GM20431 (cell line): ENCODE measurements at regions not wholly inside any gene's neighbourhood (a gene's known extent, or its start where the extent isn't known, plus 50 kb on each side); places are given as distances from the start of the nearest gene placed in this dataset.

Experiments
- in situ Hi-C: fragments of 300-500 bp; cut with MseI, MboI; formaldehyde crosslinking; loops from one replicate; pipeline ENCODE4 v1.15.0; 2020; ENCODE audit warnings: low sequenced_read_pairs; ENCODE audit not compliant: unreplicated experiment

GRCh38 chr20:22446613-22447446 lies 137.5 kb downstream of the FOXA2 start:
- in situ Hi-C loops = no loop called here

DNA sequence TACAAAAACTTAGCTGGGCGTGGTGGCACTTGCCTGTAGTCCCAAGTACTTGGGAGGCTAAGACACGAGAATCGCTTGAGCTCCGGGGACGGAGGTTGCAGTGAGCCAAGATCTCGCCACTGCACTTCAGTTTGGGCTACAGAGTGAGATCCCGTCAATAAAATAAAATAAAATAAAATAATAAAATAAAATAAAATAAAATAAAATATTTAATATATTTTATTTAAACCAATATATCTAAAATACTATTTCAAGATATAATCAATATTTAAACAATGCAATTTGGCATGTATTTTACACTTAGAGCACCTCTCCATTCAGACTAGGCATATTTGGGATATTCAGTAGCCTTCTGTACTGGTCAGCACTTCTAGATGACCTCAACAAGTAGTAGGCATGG lies 142.1 kb downstream of the FOXA2 start:
- in situ Hi-C loops = no loop called here

- in situ Hi-C loops = no loop called here
Measured at GRCh38 chr20:22438926-22439325, 145.4 kb downstream of the FOXA2 start.

GRCh38 chr20:22438346-22438745 lies 146.0 kb downstream of the FOXA2 start:
- in situ Hi-C loops = no loop called here

DNA sequence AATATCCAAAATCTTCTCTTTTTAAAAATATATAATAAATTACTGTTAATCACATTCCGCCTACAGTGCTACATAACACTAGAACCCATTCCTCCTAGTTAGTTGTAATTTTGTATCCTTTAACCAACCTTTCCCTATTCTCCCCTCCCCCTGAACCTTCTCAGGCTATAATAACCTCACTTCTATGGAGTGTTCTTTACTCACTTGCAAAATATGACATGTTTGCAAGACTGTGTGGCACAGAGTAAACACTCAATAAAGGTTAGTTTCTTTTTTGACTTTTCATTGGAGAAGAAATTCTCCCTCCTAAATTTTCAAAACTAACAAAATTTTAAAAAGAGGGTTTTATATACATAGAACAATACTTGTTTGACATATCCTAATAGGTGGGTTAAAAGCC lies 147.0 kb downstream of the FOXA2 start:
- in situ Hi-C loops = no loop called here

GRCh38 chr20:22431419-22431818 lies 153.0 kb downstream of the FOXA2 start:
- in situ Hi-C loops = no loop called here

GRCh38 chr20:22430746-22431168 lies 153.6 kb downstream of the FOXA2 start:
- in situ Hi-C loops = no loop called here

GRCh38 chr20:22430154-22430745 lies 154.1 kb downstream of the FOXA2 start:
- in situ Hi-C loops = no loop called here

DNA sequence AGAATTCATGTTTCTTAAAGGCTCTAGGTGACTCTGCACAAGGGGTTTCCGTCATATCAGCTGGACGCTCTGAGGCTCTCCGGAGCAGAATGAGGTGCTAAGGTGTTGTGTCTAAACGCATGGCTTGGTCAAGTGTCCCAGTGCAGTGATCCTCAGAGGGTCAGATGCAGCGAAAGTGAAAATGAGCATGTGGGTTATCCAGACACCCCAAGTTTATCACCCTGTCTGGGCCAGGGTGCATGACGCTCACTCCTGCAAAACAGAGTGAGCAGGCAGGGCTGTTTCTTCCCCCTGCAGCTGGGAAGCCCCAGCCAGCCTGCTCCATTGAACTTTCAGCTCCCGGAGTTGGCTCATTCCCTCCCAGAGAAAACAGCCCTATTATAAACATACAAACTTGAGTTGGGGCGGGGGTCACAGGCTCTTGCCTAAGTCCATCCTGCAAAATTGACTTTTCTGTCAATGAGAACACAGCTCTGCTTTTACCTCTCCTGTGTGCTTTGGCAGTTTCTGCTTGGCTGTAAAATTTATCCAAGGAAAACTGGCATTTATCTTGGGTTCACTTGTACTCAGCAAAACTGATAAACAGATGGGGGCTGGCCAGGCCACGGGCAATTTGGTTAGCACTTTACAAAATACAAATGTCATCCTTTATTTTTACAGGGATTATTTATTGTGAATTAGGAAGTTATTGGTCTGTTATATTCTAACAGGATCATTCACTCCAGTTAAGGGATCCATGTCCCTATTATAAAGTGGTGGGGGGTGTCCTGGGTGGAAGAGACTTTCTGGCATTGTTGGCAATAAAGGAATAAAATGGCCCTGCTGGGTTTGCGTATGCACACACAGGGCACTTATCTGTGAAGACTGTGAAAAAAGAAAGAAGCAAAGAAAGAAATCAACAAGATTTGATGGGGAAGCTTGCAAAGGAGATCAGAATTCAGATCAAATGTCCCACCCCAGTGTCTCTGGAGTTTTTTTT lies 154.9 kb downstream of the FOXA2 start:
- in situ Hi-C loops = no loop called here

- in situ Hi-C loops = no loop called here
Measured at GRCh38 chr20:22428051-22428450, 156.3 kb downstream of the FOXA2 start.

- in situ Hi-C loops = no loop called here
Measured at GRCh38 chr20:22426772-22427171, 157.6 kb downstream of the FOXA2 start.

DNA sequence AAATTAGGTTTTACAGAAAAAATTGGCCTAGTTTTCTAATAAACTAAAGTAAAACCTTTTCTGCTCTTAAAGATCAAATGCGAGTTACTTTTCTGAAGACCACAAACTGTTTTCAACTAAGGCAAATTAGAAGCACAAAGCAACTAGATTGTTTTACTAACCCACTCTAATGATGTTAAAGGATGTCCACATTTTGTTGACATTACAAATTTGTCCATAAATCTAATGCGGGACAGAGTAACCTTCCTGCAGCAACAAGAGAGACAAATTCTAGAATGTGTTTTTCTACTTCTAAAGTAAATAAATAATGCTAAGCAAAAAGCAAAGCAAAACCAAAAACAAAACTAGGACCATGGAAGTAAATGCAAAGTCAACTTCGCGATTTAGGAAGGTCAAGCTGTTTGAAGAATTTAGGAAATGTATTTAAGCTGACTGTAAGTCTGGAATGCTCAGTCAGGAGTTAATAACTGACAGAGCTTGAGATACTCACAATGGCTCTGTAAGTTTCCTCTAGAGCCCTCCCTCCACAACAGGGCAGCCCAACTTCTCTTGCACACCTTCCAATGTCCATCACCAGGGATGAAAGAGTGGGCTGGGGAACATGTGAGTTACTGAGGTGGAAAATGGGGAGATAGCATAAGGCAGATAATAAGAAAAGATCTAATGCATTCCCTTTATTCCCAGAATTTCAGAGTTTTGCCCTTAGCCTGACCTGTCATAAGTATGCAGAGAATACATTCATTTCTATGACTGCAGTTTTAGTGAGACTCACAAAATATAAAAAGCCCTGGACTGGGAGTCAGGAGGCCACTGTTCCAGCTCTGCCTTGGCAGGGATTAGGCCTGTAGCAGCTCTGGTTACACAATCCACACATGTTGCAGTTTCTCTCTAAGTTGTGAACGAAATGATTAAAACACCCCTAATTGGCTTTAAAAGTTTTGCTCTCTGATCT lies 158.8 kb downstream of the FOXA2 start:
- in situ Hi-C loops = no loop called here

GRCh38 chr20:22423190-22423832 lies 161.1 kb downstream of the FOXA2 start:
- in situ Hi-C loops = no loop called here

GRCh38 chr20:22420116-22420598 lies 164.2 kb downstream of the FOXA2 start:
- in situ Hi-C loops = no loop called here

DNA sequence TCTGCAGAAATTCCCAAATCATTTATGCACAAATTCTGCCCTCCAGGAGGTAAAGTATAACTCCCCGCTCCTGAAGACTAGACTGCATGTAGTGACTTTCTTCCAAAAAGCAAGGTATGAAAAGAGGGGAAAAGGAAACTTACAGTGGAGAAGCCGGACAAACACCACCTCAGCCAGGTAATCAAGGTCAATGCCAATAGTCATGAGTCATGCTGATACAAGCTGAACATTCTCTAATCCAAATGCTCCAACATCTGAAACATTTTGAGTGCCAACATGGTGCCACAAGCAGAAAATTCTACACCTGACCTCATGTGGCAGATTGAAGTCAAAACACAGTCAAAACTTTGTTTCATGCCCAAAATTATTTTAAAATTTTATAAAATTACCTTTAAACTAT lies 165.6 kb downstream of the FOXA2 start:
- in situ Hi-C loops = no loop called here

DNA sequence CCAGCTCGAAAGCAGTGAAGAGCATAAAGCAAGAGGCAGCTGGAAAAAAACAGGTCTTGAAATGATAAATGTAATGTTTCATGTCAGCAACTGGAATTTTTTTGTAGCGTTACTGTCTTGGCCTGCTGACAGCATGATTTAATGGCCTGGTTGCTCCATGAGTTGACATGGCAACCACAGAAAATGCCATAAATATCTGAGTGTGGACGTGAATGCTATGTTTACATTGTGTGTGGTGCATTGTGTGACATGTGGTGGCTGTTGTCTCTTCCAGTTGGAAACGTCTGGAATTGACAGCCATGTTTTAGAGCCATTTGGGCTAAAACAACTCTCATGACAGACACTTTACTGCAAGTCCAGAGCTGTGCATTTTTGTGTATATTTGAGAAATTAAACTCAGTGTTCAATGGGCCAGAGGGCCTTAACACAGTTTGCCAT lies 170.0 kb downstream of the FOXA2 start:
- in situ Hi-C loops = no loop called here

DNA sequence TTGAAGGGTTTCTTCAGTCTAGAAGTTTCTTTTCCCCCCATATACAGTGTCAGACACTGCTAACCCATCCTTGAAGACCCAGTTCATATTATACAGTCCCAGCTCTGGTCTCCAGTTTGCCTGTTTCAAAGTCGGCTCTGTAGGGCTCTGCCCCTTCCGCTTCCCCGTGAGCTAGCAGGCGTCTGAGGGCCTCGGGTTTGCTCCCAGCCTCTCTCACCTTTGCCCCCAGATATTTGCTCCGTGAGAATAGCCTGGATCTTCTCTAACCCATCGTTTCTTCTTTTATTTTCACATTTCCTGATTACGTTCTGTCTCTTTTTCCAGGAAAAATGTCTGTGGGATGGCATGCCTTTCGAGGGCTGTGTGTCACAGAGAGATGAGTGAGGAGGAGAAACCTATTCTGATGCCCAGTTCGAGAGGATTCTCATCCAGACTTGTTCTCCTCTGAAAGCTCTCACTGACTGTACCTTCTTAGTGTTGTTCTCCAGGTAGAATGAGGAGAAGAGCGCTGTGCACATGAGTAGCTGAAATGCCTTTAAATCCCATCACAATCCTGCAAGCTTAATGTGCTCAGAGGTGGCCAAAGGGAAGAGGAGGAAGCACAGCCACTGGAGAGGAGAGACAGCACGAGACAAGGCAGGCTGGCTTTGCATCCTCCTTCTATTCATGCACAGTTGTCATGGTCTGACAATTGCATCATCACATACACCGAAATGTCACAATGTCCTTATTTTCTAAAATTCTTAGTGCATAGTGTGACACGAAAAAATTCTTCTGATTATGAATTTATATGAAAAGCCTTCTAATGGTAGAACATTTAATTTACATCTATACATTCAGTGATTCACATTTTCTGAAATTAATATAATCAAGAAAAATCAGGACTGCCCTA lies 171.1 kb downstream of the FOXA2 start:
- in situ Hi-C loops = no loop called here
